PC-3 (cell line): ENCODE measurements at regions not wholly inside any gene's neighbourhood (a gene's known extent, or its start where the extent isn't known, plus 50 kb on each side); places are given as distances from the start of the nearest gene placed in this dataset.

Experiments
- ATAC-seq: fragments of 200-7000 bp; cut with Tn5 transposase; 2 replicates; pipeline ENCODE4 v1.9.1; 2020; ENCODE audit warnings: mild to moderate bottlenecking, moderate library complexity
- BruUV-seq: library from RNA; stranded (reverse); fragments of 400-500 nt; replicated peaks from 2 replicates; lab custom pipeline; 2021; lab: Mats Ljungman, UMichigan
- CTCF ChIA-PET: fragments of 300-600 bp; sonication (Branson Sonifier 250); formaldehyde crosslinking; loops from one replicate; lab custom pipeline; 2022; ENCODE audit warnings: antibody characterized with exemption; lab: Charles Lee
- POLR2A ChIA-PET: fragments of 300-600 bp; sonication (Branson Sonifier 250); formaldehyde crosslinking; loops from one replicate; lab custom pipeline; 2022; ENCODE audit warnings: antibody characterized with exemption; ENCODE audit not compliant: unreplicated experiment; lab: Charles Lee
- DNase-seq: peaks from one replicate; pipeline ENCODE4 v3.0.0-alpha.2; 2015
- H2AFZ ChIP-seq: fragments of 300-600 bp; sonication (generic); 2 replicates; pipeline ENCODE4 v1.6.0; 2016; ENCODE audit warnings: antibody characterized with exemption, low read length
- H3F3A ChIP-seq: fragments of 300-600 bp; sonication (generic); one replicate; pipeline ENCODE4 v1.6.0; 2017; ENCODE audit warnings: antibody characterized with exemption, low read length, control low read depth, mild to moderate bottlenecking; ENCODE audit not compliant: unreplicated experiment
- H3K27ac ChIP-seq: fragments of 300-600 bp; sonication (generic); 2 replicates; pipeline ENCODE4 v1.5.1; 2016; ENCODE audit warnings: mild to moderate bottlenecking, low read length
- H3K27me3 ChIP-seq: fragments of 300-600 bp; sonication (generic); 2 replicates; pipeline ENCODE4 v1.6.1; 2016; ENCODE audit warnings: low read length, mixed read lengths
- H3K36me3 ChIP-seq: fragments of 300-600 bp; sonication (generic); 2 replicates; pipeline ENCODE4 v1.6.1; 2016; ENCODE audit warnings: low read depth, mixed run types, low read length, mixed read lengths
- H3K4me1 ChIP-seq: fragments of 300-600 bp; sonication (generic); 2 replicates; pipeline ENCODE4 v1.5.1; 2016; ENCODE audit warnings: low read length; ENCODE audit not compliant: insufficient read depth
- H3K4me2 ChIP-seq: fragments of 300-600 bp; sonication (generic); 2 replicates; pipeline ENCODE4 v1.6.0; 2016; ENCODE audit warnings: low read length
- H3K4me3 ChIP-seq: fragments of 300-600 bp; sonication (generic); 2 replicates; pipeline ENCODE4 v1.5.1; 2016; ENCODE audit warnings: mild to moderate bottlenecking, low read length, mixed read lengths
- H3K79me2 ChIP-seq: fragments of 300-600 bp; sonication (generic); 2 replicates; pipeline ENCODE4 v1.6.1; 2017; ENCODE audit warnings: low read length, mixed read lengths
- H3K9ac ChIP-seq: fragments of 300-600 bp; sonication (generic); 2 replicates; pipeline ENCODE4 v1.6.0; 2016; ENCODE audit warnings: mild to moderate bottlenecking, low read length
- H3K9me2 ChIP-seq: fragments of 300-600 bp; sonication (generic); replicated peaks from 2 replicates; pipeline ENCODE4 v1.6.1; 2016; ENCODE audit warnings: mixed run types, low read length, mixed read lengths
- H3K9me3 ChIP-seq: fragments of 300-600 bp; sonication (generic); 2 replicates; pipeline ENCODE4 v1.6.1; 2016; ENCODE audit warnings: low read length, mixed read lengths
- H4K20me1 ChIP-seq: fragments of 300-600 bp; sonication (generic); 2 replicates; pipeline ENCODE4 v1.6.1; 2016; ENCODE audit warnings: low read length, mixed read lengths
- EZH2 ChIP-seq: fragments of 300-600 bp; sonication (generic); IDR thresholded peaks from one replicate; pipeline ENCODE4 v1.6.1; 2017; ENCODE audit warnings: antibody characterized with exemption, mild to moderate bottlenecking, low read length; ENCODE audit not compliant: unreplicated experiment
- EZH2phosphoT487 ChIP-seq: fragments of 300-600 bp; sonication (generic); IDR thresholded peaks from 2 replicates; pipeline ENCODE4 v1.6.1; 2018; ENCODE audit warnings: mild to moderate bottlenecking, antibody characterized with exemption, low read length, borderline replicate concordance
- intact Hi-C: fragments of 100-400 bp; cut with micrococcal nuclease; formaldehyde crosslinking; loops from 2 replicates; pipeline ENCODE4 v1.9.0; 2023
- TF ChIP-seq, protein P1 (sequence below): fragments of 300-600 bp; sonication (generic); conservative IDR thresholded peaks from 2 replicates; pipeline ENCODE4 v1.5.1; 2017; ENCODE audit warnings: antibody characterized with exemption, low read depth, mild to moderate bottlenecking, low read length

DNA sequence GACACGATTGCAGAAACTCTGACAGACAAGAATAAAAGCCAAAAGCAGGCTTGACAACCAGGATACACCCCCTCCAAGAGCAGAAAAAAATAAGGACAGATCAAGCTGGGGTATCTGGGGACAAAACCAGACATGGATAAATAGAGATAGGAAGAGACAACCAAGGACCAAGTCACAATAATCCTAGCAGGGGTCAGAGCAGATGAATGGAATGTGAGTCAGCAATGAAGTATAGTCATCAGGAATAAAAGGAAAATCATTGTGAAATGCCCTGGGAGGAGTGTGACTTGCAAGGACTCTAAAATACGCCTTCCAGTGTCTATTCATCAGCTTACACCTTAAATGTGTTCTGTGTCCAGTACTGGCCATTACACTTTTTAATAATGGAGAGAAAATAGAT is 206.8 kb downstream of the CAAP1 start:
- H3K4me1 ChIP-seq = no peaks in the 10 kb centered on the region
- no peak overlapping the region for H3K4me2 ChIP-seq
- H3K9ac ChIP-seq = no peak overlapping the region
- H3K27me3 ChIP-seq = no peaks in the 10 kb centered on the region
- peak; percentile 50 for DNase-seq
- H3K27ac ChIP-seq = no peak overlapping the region
- H2AFZ ChIP-seq = no peak overlapping the region
- CTCF ChIA-PET = no interaction called here
- H3K9me2 ChIP-seq = no peaks in the 10 kb centered on the region
- no peak overlapping the region for H3K4me3 ChIP-seq
- H4K20me1 ChIP-seq = no peaks in the 10 kb centered on the region
- POLR2A ChIA-PET = no interaction called here
- no peaks in the 10 kb centered on the region for H3K79me2 ChIP-seq
- no peaks in the 10 kb centered on the region for H3K9me3 ChIP-seq
- no peaks in the 10 kb centered on the region for H3K36me3 ChIP-seq
- no peak for TF ChIP-seq EZH2
- TF ChIP-seq, protein P1, sequence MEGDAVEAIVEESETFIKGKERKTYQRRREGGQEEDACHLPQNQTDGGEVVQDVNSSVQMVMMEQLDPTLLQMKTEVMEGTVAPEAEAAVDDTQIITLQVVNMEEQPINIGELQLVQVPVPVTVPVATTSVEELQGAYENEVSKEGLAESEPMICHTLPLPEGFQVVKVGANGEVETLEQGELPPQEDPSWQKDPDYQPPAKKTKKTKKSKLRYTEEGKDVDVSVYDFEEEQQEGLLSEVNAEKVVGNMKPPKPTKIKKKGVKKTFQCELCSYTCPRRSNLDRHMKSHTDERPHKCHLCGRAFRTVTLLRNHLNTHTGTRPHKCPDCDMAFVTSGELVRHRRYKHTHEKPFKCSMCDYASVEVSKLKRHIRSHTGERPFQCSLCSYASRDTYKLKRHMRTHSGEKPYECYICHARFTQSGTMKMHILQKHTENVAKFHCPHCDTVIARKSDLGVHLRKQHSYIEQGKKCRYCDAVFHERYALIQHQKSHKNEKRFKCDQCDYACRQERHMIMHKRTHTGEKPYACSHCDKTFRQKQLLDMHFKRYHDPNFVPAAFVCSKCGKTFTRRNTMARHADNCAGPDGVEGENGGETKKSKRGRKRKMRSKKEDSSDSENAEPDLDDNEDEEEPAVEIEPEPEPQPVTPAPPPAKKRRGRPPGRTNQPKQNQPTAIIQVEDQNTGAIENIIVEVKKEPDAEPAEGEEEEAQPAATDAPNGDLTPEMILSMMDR = no peak
- ATAC-seq = peak; percentile 45
- BruUV-seq = no TSS peak
- intact Hi-C loops = no loop called here
- no peaks in the 10 kb centered on the region for H3F3A ChIP-seq

DNA sequence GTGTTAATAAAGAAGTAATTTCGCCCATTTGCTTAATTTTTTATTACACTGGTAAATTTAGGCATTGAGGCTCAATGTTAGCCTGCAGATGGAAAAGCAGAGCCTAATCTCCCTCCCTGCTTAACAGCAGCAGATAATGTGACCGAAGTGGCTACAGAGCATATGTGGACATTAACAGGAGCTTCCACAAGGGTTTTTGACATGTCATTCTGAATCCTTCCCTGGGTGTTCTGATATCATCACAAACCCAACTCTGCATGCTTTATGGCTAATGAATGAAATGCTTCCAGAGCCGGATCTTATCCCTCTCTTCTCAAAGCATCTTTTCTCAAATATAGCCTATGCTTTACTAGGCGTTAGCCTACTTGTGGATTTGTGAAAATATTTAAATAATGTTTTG is 208.6 kb downstream of the CAAP1 start:
- Histone ChIP-seq H4K20me1 (no peaks in the 10 kb centered on the region), H3K4me2 (no peak overlapping the region), H3K36me3 (no peaks in the 10 kb centered on the region), H3K9me3 (no peaks in the 10 kb centered on the region), H3K9me2 (no peaks in the 10 kb centered on the region), H3K4me1 (no peaks in the 10 kb centered on the region), H3K27me3 (no peaks in the 10 kb centered on the region), H2AFZ (no peak overlapping the region), H3K9ac (no peak overlapping the region), H3K27ac (no peak overlapping the region), H3K4me3 (no peak overlapping the region), H3F3A (no peaks in the 10 kb centered on the region), H3K79me2 (no peaks in the 10 kb centered on the region)
- DNase-seq (no peak), ATAC-seq (no peak)
- intact Hi-C loops = no loop called here
- no peak for TF ChIP-seq EZH2phosphoT487
- TF ChIP-seq, protein P1 = no peak
- no peak for TF ChIP-seq EZH2
- no TSS peak for BruUV-seq
- CTCF ChIA-PET = no interaction called here
- POLR2A ChIA-PET = no interaction called here

DNA sequence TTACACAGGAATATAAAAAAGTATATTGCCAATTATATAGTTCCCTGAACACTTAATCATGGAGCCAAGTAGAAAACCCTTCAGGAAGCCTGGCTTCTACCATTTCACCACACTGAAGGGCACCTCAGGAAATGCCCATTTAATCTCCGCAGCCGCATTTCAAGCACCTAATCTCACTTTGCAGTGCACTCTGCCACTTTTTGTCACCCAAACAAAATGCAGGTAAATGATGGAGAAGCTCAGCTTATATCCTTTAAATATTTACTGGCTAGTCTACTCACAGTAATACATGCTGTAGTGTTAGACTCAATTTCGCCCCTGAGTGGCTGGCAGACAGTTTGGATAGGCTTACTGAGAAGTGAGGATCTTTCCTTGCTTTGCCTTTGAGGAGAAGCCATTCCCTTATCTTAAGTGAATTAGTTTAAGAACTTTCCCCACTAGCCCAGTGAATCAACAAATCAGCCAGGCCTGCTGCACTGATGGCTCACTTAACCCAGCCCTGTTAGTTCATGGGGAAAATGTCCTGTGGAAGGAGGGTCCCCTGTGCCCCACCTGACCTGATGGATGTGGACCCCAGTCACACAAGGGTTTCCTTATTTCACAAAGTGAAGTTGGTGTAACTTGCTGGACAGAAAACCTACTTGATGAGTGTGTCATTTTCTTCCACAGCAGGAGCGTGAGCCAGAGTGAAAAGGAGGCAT is 209.7 kb downstream of the CAAP1 start:
- Histone ChIP-seq H3F3A (no peaks in the 10 kb centered on the region), H3K9me2 (no peaks in the 10 kb centered on the region), H3K4me1 (peaks cover 4% of the 10 kb centered on the region; the same call in 1 of the 2 replicates), H3K36me3 (no peaks in the 10 kb centered on the region), H3K27ac (no peak overlapping the region), H4K20me1 (no peaks in the 10 kb centered on the region), H3K9me3 (no peaks in the 10 kb centered on the region), H3K4me3 (no peak overlapping the region), H3K4me2 (no peak overlapping the region), H3K79me2 (no peaks in the 10 kb centered on the region), H2AFZ (no peak overlapping the region), H3K27me3 (no peaks in the 10 kb centered on the region), H3K9ac (no peak overlapping the region)
- POLR2A ChIA-PET = no interaction called here
- no TSS peak for BruUV-seq
- TF ChIP-seq, protein P1 = no peak
- TF ChIP-seq EZH2 (no peak), EZH2phosphoT487 (no peak)
- DNase-seq = no peak
- CTCF ChIA-PET = no interaction called here
- intact Hi-C loops = no loop called here
- no peak for ATAC-seq
